T-helper 2 cell treated with Interferon-gamma antibody and Interleukin-4, amounts not matched to agents 100 ng/mL and 5 ng/mL, for 36 hours (primary cell): ENCODE measurements at regions not wholly inside any gene's neighbourhood (a gene's known extent, or its start where the extent isn't known, plus 50 kb on each side); places are given as distances from the start of the nearest gene placed in this dataset.
"Not testable (repeated sequence)": the region's sequence is repeated elsewhere in the genome, so short reads cannot be mapped to it uniquely, and the experiment has no call there.

Experiments used
- intact Hi-C: fragments of 100-400 bp; cut with micrococcal nuclease; formaldehyde crosslinking; loops from one replicate; pipeline ENCODE4 v1.15.1; 2023

GRCh38 chr13:70809588-70809987 is 701.3 kb upstream of the KLHL1 start:
- intact Hi-C loops: no loop called here

GRCh38 chr13:70798385-70798784 is 690.1 kb upstream of the KLHL1 start:
- intact Hi-C loops: no loop called here

GRCh38 chr13:70795484-70795883 is 687.2 kb upstream of the KLHL1 start:
- intact Hi-C loops: no loop called here

GRCh38 chr13:70792121-70792520 is 683.9 kb upstream of the KLHL1 start:
- intact Hi-C loops: no loop called here

- intact Hi-C loops: no loop called here
Measured at GRCh38 chr13:70789751-70790150, 681.5 kb upstream of the KLHL1 start.

GRCh38 chr13:70788074-70788473 is 679.8 kb upstream of the KLHL1 start:
- intact Hi-C loops: no loop called here

- intact Hi-C loops: no loop called here
Measured at GRCh38 chr13:70784207-70784989, 676.1 kb upstream of the KLHL1 start.

GRCh38 chr13:70769817-70770216 is 661.6 kb upstream of the KLHL1 start:
- intact Hi-C loops: no loop called here

GRCh38 chr13:70758932-70759331 is 650.7 kb upstream of the KLHL1 start:
- intact Hi-C loops: no loop called here

GRCh38 chr13:70756088-70756487 is 647.8 kb upstream of the KLHL1 start:
- intact Hi-C loops: no loop called here

GRCh38 chr13:70755456-70755855 is 647.2 kb upstream of the KLHL1 start:
- intact Hi-C loops: no loop called here

GRCh38 chr13:70747262-70747661 is 639.0 kb upstream of the KLHL1 start:
- intact Hi-C loops: no loop called here

- intact Hi-C loops: not testable (repeated sequence)
Measured at GRCh38 chr13:70746469-70746868, 638.2 kb upstream of the KLHL1 start.

- intact Hi-C loops: no loop called here
Measured at GRCh38 chr13:70736622-70737317, 628.5 kb upstream of the KLHL1 start.

- intact Hi-C loops: no loop called here
Measured at GRCh38 chr13:70732611-70733010, 624.4 kb upstream of the KLHL1 start.

- intact Hi-C loops: no loop called here
Measured at GRCh38 chr13:70729369-70729768, 621.1 kb upstream of the KLHL1 start.

GRCh38 chr13:70723732-70724131 is 615.5 kb upstream of the KLHL1 start:
- intact Hi-C loops: no loop called here

- intact Hi-C loops: no loop called here
Measured at GRCh38 chr13:70720386-70720785, 612.1 kb upstream of the KLHL1 start.

GRCh38 chr13:70714993-70715392 is 606.7 kb upstream of the KLHL1 start:
- intact Hi-C loops: no loop called here

GRCh38 chr13:70708775-70709174 is 600.5 kb upstream of the KLHL1 start:
- intact Hi-C loops: no loop called here

GRCh38 chr13:70703755-70704154 is 595.5 kb upstream of the KLHL1 start:
- intact Hi-C loops: no loop called here

GRCh38 chr13:70694996-70695715 is 586.9 kb upstream of the KLHL1 start:
- intact Hi-C loops: no loop called here
